OCI-LY1 (cell line): ENCODE measurements at regions not wholly inside any gene's neighbourhood (a gene's known extent, or its start where the extent isn't known, plus 50 kb on each side); places are given as distances from the start of the nearest gene placed in this dataset.

Experiments used
- H2AFZ ChIP-seq: fragments of 200-600 bp; sonication (generic), shearing (Covaris generic); 2 replicates; pipeline ENCODE4 v1.6.0; 2014; ENCODE audit warnings: antibody characterized with exemption, mild to moderate bottlenecking, low read length
- H3F3A ChIP-seq: fragments of 200-600 bp; sonication (generic), shearing (Covaris generic); 2 replicates; pipeline ENCODE4 v1.6.0; 2014; ENCODE audit warnings: mild to moderate bottlenecking, antibody characterized with exemption, low read length, moderate library complexity; ENCODE audit not compliant: insufficient read depth
- H3K27ac ChIP-seq: fragments of 200-600 bp; sonication (generic); 2 replicates; pipeline ENCODE4 v1.5.1; 2014; ENCODE audit warnings: low read length, mixed run types, mild to moderate bottlenecking, low read depth; ENCODE audit not compliant: poor library complexity, severe bottlenecking
- H3K27me3 ChIP-seq: fragments of 200-600 bp; sonication (generic); 2 replicates; pipeline ENCODE4 v1.6.0; 2014; ENCODE audit warnings: antibody characterized with exemption, mild to moderate bottlenecking, low read length, moderate library complexity; ENCODE audit not compliant: insufficient read depth
- H3K36me3 ChIP-seq: fragments of 200-600 bp; sonication (generic); 2 replicates; pipeline ENCODE4 v1.6.1; 2014; ENCODE audit warnings: mild to moderate bottlenecking, antibody characterized with exemption, low read length, moderate library complexity, mixed read lengths; ENCODE audit not compliant: insufficient read depth
- H3K4me1 ChIP-seq: fragments of 200-600 bp; sonication (generic); 2 replicates; pipeline ENCODE4 v1.5.1; 2014; ENCODE audit warnings: mild to moderate bottlenecking, low read length, moderate library complexity; ENCODE audit not compliant: insufficient read depth, severe bottlenecking
- H3K4me2 ChIP-seq: fragments of 200-600 bp; sonication (generic), shearing (Covaris generic); 2 replicates; pipeline ENCODE4 v1.6.1; 2014; ENCODE audit warnings: low read length
- H3K4me3 ChIP-seq: fragments of 200-600 bp; sonication (generic); 2 replicates; pipeline ENCODE4 v1.5.1; 2014; ENCODE audit warnings: low read length, low read depth, mild to moderate bottlenecking, mixed read lengths; ENCODE audit not compliant: poor library complexity, severe bottlenecking
- H3K79me2 ChIP-seq: fragments of 200-600 bp; shearing (Covaris generic); 2 replicates; pipeline ENCODE4 v1.6.1; 2016; ENCODE audit warnings: mixed run types, low read length, mixed read lengths; ENCODE audit not compliant: insufficient read depth
- H3K9ac ChIP-seq: fragments of 200-600 bp; sonication (generic), shearing (Covaris generic); 2 replicates; pipeline ENCODE4 v1.6.1; 2014; ENCODE audit warnings: mild to moderate bottlenecking, low read length, mixed read lengths
- H3K9me2 ChIP-seq: fragments of 200-600 bp; sonication (generic), shearing (Covaris generic); 2 replicates; pipeline ENCODE4 v1.6.1; 2014; ENCODE audit warnings: low read depth, mild to moderate bottlenecking, low read length, mixed read lengths
- H3K9me3 ChIP-seq: fragments of 200-600 bp; shearing (Covaris generic); 2 replicates; pipeline ENCODE4 v1.6.1; 2014; ENCODE audit warnings: low read length, mixed read lengths
- H4K20me1 ChIP-seq: fragments of 200-600 bp; sonication (generic), shearing (Covaris generic); 2 replicates; pipeline ENCODE4 v1.6.0; 2016; ENCODE audit warnings: mild to moderate bottlenecking, low read length; ENCODE audit not compliant: insufficient read depth
- EZH2 ChIP-seq: fragments of 200-600 bp; sonication (generic), shearing (Covaris generic); IDR thresholded peaks from 2 replicates; pipeline ENCODE4 v1.8.0; 2017; ENCODE audit warnings: borderline replicate concordance, mixed run types, mild to moderate bottlenecking, antibody characterized with exemption, low read length, moderate library complexity, mixed read lengths
- TF ChIP-seq, protein P1 (sequence below): fragments of 200-600 bp; sonication (generic), shearing (Covaris generic); IDR thresholded peaks from 2 replicates; pipeline ENCODE4 v1.5.1; 2017; ENCODE audit warnings: mild to moderate bottlenecking, antibody characterized with exemption, low read length, moderate library complexity, mixed read lengths

DNA sequence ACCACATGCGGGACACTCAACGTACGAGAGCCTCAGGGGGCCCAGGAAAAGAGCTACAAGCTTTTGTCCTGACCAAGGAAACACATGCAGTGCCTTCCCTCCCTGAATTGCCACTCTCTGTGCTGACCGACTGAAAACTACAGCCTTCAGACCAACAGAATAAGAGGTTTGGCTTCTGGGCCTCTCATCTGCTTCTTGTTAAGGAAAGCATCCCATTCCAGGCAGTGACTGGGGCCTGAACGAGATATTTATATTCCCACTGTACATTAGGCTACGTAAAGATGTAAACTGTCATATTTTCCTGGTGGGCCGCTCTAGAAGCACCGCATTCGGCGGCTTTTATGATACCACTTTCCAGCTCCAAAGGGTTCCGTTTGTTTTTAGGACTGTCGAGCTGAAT is 208.9 kb upstream of the TPM1 start:
- H3K36me3 ChIP-seq, result no peaks in the 10 kb centered on the region
- TF ChIP-seq, protein P1, sequence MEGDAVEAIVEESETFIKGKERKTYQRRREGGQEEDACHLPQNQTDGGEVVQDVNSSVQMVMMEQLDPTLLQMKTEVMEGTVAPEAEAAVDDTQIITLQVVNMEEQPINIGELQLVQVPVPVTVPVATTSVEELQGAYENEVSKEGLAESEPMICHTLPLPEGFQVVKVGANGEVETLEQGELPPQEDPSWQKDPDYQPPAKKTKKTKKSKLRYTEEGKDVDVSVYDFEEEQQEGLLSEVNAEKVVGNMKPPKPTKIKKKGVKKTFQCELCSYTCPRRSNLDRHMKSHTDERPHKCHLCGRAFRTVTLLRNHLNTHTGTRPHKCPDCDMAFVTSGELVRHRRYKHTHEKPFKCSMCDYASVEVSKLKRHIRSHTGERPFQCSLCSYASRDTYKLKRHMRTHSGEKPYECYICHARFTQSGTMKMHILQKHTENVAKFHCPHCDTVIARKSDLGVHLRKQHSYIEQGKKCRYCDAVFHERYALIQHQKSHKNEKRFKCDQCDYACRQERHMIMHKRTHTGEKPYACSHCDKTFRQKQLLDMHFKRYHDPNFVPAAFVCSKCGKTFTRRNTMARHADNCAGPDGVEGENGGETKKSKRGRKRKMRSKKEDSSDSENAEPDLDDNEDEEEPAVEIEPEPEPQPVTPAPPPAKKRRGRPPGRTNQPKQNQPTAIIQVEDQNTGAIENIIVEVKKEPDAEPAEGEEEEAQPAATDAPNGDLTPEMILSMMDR, result no peak
- no peak for TF ChIP-seq EZH2

DNA sequence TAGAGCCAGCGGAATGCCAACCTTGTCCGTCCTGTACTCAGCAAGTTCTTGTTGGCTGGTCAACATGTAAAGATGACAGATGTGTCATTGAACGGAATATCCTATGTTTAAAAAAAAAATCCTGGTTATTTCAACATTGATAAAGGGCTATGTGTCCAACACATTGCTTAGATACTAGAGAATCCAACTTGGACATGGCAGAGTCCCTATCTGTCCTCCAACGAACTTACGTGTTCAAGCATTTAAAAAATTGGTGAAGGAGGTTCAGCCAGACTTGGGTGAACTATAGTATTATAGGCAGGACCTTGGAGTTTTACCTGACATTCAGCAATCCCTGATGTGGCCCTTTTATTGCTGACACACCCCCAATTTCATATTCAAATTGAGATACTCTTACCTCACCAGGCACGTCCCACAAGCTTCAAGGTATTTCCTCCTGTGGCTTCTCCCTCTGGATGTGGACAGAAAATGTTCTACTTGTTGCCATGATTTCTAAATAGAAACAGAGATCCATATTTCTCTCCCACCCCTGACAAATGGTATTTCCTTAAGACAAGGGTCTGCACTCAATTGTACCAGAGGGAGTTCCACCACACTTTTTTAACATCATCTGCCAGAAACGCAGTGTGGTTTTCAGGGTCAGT is 207.7 kb upstream of the TPM1 start:
- Histone ChIP-seq H2AFZ (no peak overlapping the region), H3K27me3 (no peaks in the 10 kb centered on the region), H3K9me3 (no peaks in the 10 kb centered on the region), H3K79me2 (no peaks in the 10 kb centered on the region), H3K4me1 (no peaks in the 10 kb centered on the region), H3K36me3 (no peaks in the 10 kb centered on the region), H3K9me2 (no peaks in the 10 kb centered on the region), H3K27ac (no peak overlapping the region), H4K20me1 (no peaks in the 10 kb centered on the region), H3F3A (no peaks in the 10 kb centered on the region), H3K4me3 (no peak overlapping the region), H3K9ac (no peak overlapping the region), H3K4me2 (no peak overlapping the region)
- TF ChIP-seq EZH2, result no peak
- TF ChIP-seq, protein P1, result no peak

More for the DNA sequence above, 208.9 kb upstream of the TPM1 start:
- Histone ChIP-seq H3K27ac (no peak overlapping the region), H3K9ac (no peak overlapping the region), H3K27me3 (no peaks in the 10 kb centered on the region), H3K4me1 (no peaks in the 10 kb centered on the region), H3K4me2 (no peak overlapping the region), H4K20me1 (no peaks in the 10 kb centered on the region), H3K79me2 (no peaks in the 10 kb centered on the region), H2AFZ (no peak overlapping the region), H3F3A (no peaks in the 10 kb centered on the region), H3K9me3 (no peaks in the 10 kb centered on the region), H3K4me3 (no peak overlapping the region), H3K9me2 (no peaks in the 10 kb centered on the region)

DNA sequence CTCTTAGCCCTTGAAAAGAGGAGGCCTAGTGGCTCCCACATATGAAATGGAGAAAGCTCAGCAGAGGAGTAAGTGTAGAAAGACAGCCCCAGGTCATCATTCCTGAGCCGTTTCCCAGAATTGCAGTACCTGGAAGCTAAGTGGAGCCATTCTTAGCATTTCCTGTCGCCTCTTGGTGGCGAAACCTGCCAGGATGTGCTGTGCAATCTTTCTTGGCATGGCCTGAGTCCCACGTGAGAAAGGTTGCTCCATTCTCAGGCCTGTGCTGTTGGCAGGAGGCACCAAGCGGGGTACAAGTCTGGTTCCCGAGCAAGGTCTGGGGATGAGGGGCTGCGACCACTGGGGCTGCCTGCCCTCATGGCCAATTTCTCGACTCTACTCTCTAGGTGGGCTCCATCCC is 207.2 kb upstream of the TPM1 start:
- Histone ChIP-seq H3K9ac (no peak overlapping the region), H3K9me3 (no peaks in the 10 kb centered on the region), H3K27ac (no peak overlapping the region), H3K9me2 (no peaks in the 10 kb centered on the region), H2AFZ (no peak overlapping the region), H3K79me2 (no peaks in the 10 kb centered on the region), H3K4me1 (no peaks in the 10 kb centered on the region), H3F3A (no peaks in the 10 kb centered on the region), H4K20me1 (no peaks in the 10 kb centered on the region), H3K36me3 (no peaks in the 10 kb centered on the region), H3K4me3 (no peak overlapping the region), H3K27me3 (no peaks in the 10 kb centered on the region), H3K4me2 (no peak overlapping the region)
- TF ChIP-seq, protein P1, result no peak
- no peak for TF ChIP-seq EZH2
